H9 (cell line): ENCODE measurements at regions not wholly inside any gene's neighbourhood (a gene's known extent, or its start where the extent isn't known, plus 50 kb on each side); places are given as distances from the start of the nearest gene placed in this dataset.
"Not testable (repeated sequence)": the region's sequence is repeated elsewhere in the genome, so short reads cannot be mapped to it uniquely, and the experiment has no call there.

Experiments
- DNase-seq: peaks from one replicate; pipeline ENCODE4 v3.0.0-alpha.2; 2017
- H2AFZ ChIP-seq: one replicate; pipeline ENCODE4 v1.6.1; 2013; ENCODE audit warnings: mild to moderate bottlenecking, low read length, control low read depth, moderate library complexity
- H2AK5ac ChIP-seq: 2 replicates; pipeline ENCODE4 v1.6.1; 2013; ENCODE audit warnings: low read length, control low read depth, mixed read lengths; ENCODE audit not compliant: insufficient read length
- H2BK120ac ChIP-seq: one replicate; pipeline ENCODE4 v1.6.1; 2013; ENCODE audit warnings: low read depth, mild to moderate bottlenecking, low read length, control low read depth, inconsistent platforms; ENCODE audit not compliant: poor library complexity, severe bottlenecking
- H2BK12ac ChIP-seq: 2 replicates; pipeline ENCODE4 v1.6.1; 2013; ENCODE audit warnings: low read length, control low read depth, mixed read lengths, low read depth; ENCODE audit not compliant: insufficient read length
- H2BK15ac ChIP-seq: 2 replicates; pipeline ENCODE4 v1.6.1; 2013; ENCODE audit warnings: low read depth, low read length, control low read depth
- H2BK20ac ChIP-seq: one replicate; pipeline ENCODE4 v1.6.1; 2013; ENCODE audit warnings: low read depth, mild to moderate bottlenecking, low read length, control low read depth, inconsistent platforms; ENCODE audit not compliant: poor library complexity, severe bottlenecking
- H2BK5ac ChIP-seq: 2 replicates; pipeline ENCODE4 v1.6.1; 2013; ENCODE audit warnings: low read length, control low read depth, mixed read lengths; ENCODE audit not compliant: insufficient read length
- H3K14ac ChIP-seq: 2 replicates; pipeline ENCODE4 v1.6.1; 2013; ENCODE audit warnings: low read length, control low read depth; ENCODE audit not compliant: insufficient read depth
- H3K18ac ChIP-seq: 2 replicates; pipeline ENCODE4 v1.6.1; 2013; ENCODE audit warnings: low read depth, mild to moderate bottlenecking, mixed read lengths, low read length, control low read depth; ENCODE audit not compliant: insufficient read length
- H3K23ac ChIP-seq: 2 replicates; pipeline ENCODE4 v1.6.1; 2013; ENCODE audit warnings: low read length, control low read depth, mixed read lengths, low read depth; ENCODE audit not compliant: insufficient read length
- H3K23me2 ChIP-seq: 2 replicates; pipeline ENCODE4 v1.6.1; 2013; ENCODE audit warnings: low read depth, mild to moderate bottlenecking, mixed read lengths, low read length, control low read depth; ENCODE audit not compliant: insufficient read length, poor library complexity, severe bottlenecking
- H3K27ac ChIP-seq: 2 replicates; pipeline ENCODE4 v1.5.1; 2013; ENCODE audit warnings: low read length, control low read depth, mixed read lengths, low read depth; ENCODE audit not compliant: insufficient read length
- H3K27me3 ChIP-seq: 2 replicates; pipeline ENCODE4 v1.6.1; 2013; ENCODE audit warnings: low read length, control low read depth, inconsistent platforms; ENCODE audit not compliant: insufficient read depth
- H3K4ac ChIP-seq: 2 replicates; pipeline ENCODE4 v1.6.1; 2013; ENCODE audit warnings: low read depth, mild to moderate bottlenecking, control low read depth, inconsistent platforms, low read length, moderate library complexity
- H3K4me1 ChIP-seq: 2 replicates; pipeline ENCODE4 v1.6.1; 2013; ENCODE audit warnings: low read length, control low read depth, inconsistent platforms; ENCODE audit not compliant: insufficient read depth
- H3K4me2 ChIP-seq: 2 replicates; pipeline ENCODE4 v1.6.1; 2013; ENCODE audit warnings: low read length, control low read depth, mixed read lengths; ENCODE audit not compliant: insufficient read length, insufficient read depth
- H3K56ac ChIP-seq: 2 replicates; pipeline ENCODE4 v1.6.1; 2013; ENCODE audit warnings: low read depth, mild to moderate bottlenecking, mixed read lengths, low read length, control low read depth; ENCODE audit not compliant: insufficient read length
- H3K79me1 ChIP-seq: 2 replicates; pipeline ENCODE4 v1.6.1; 2013; ENCODE audit warnings: low read depth, mild to moderate bottlenecking, moderate library complexity, low read length, control low read depth, inconsistent platforms; ENCODE audit not compliant: insufficient read depth, poor library complexity, severe bottlenecking
- H3K79me2 ChIP-seq: 2 replicates; pipeline ENCODE4 v1.6.1; 2013; ENCODE audit warnings: low read length, control low read depth, inconsistent platforms; ENCODE audit not compliant: insufficient read depth
- H3K9ac ChIP-seq: 2 replicates; pipeline ENCODE4 v1.6.1; 2013; ENCODE audit warnings: low read length, control low read depth, mixed read lengths; ENCODE audit not compliant: insufficient read length; ENCODE audit errors: extremely low read depth
- H3K9me3 ChIP-seq: one replicate; pipeline ENCODE4 v1.6.1; 2013; ENCODE audit warnings: low read depth, low read length, inconsistent platforms; ENCODE audit not compliant: control insufficient read depth
- H3T11ph ChIP-seq: one replicate; pipeline ENCODE4 v1.6.1; 2013; ENCODE audit warnings: mild to moderate bottlenecking, low read length, control low read depth, inconsistent platforms
- H4K20me1 ChIP-seq: one replicate; pipeline ENCODE4 v1.6.1; 2013; ENCODE audit not compliant: control insufficient read depth, insufficient read length, insufficient read depth
- H4K5ac ChIP-seq: 2 replicates; pipeline ENCODE4 v1.6.1; 2013; ENCODE audit warnings: low read depth, mild to moderate bottlenecking, mixed read lengths, low read length, control low read depth; ENCODE audit not compliant: insufficient read length
- H4K8ac ChIP-seq: replicated peaks from 2 replicates; pipeline ENCODE4 v1.6.1; 2013; ENCODE audit warnings: low read length, control low read depth, mixed read lengths, low read depth; ENCODE audit not compliant: insufficient read length
- H4K91ac ChIP-seq: 2 replicates; pipeline ENCODE4 v1.6.1; 2013; ENCODE audit warnings: low read depth, mild to moderate bottlenecking, moderate library complexity, mixed read lengths, low read length, control low read depth; ENCODE audit not compliant: insufficient read length
- H3K27ac Mint-ChIP-seq, 3 experiments: 2 replicates in 2 of 3; 3 replicates in 1 of 3; pipeline ENCODE4 v1.8.0; 2020 to 2021; ENCODE audit warnings: mixed read lengths in 3 of 3, mild to moderate bottlenecking in 1 of 3, moderate library complexity in 1 of 3
- H3K27me3 Mint-ChIP-seq: 2 replicates; pipeline ENCODE4 v1.8.0; 2021; ENCODE audit warnings: low read depth, mild to moderate bottlenecking, moderate library complexity, mixed read lengths
- H3K36me3 Mint-ChIP-seq, 3 experiments: 2 replicates in 2 of 3; 3 replicates in 1 of 3; pipeline ENCODE4 v1.8.0; 2020 to 2021; ENCODE audit warnings: low read depth in 3 of 3, mixed read lengths in 3 of 3; ENCODE audit not compliant: insufficient read depth in 1 of 3
- H3K4me1 Mint-ChIP-seq, 2 experiments: 2 replicates each; pipeline ENCODE4 v1.8.0; 2020; ENCODE audit warnings: mixed read lengths in 2 of 2
- H3K4me3 Mint-ChIP-seq, 2 experiments: 2 replicates in 1 of 2; 3 replicates in 1 of 2; pipeline ENCODE4 v1.8.0; 2020 to 2021; ENCODE audit warnings: mild to moderate bottlenecking in 2 of 2, mixed read lengths in 2 of 2, moderate library complexity in 1 of 2
- H3K9me3 Mint-ChIP-seq, 2 experiments: 2 replicates in 1 of 2; 3 replicates in 1 of 2; pipeline ENCODE4 v1.8.0; 2020; ENCODE audit warnings: mild to moderate bottlenecking in 2 of 2, mixed read lengths in 2 of 2, moderate library complexity in 1 of 2
- WGBS: extraction: QIAGEN DNeasy Blood & Tissue Kit; methylation state at CpG from one replicate; pipeline ENCODE4 v1.1.7; 2013; ENCODE audit warnings: missing lambda C conversion rate, low lambda C conversion rate, mixed read lengths; ENCODE audit not compliant: insufficient read length; ENCODE audit errors: extremely low coverage; 5-methylcytosine and 5-hydroxymethylcytosine counted together

DNA sequence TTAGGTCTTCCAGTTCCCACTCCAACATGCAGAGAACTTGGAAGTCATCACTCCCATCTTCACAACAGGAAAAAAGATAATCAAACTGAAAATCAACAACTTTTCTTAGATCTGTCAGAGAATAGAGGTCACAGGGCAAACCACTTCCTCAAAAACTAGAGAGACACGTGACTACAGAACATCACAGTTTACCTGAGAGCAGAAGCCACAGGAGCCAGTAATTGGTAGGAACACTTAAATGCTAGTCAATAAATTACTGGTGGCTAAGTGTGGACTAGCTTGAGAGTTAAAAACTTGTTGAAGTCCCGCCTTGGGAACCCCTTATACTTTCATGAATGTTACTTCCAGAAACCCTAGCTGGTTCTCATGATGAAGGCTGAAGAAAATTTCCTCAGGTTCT lies 81.1 kb downstream of the THSD1 start:
- not testable (repeated sequence) for H2AK5ac ChIP-seq, DNase-seq, H2BK5ac ChIP-seq, H3K9me3 Mint-ChIP-seq, H3K18ac ChIP-seq, H3K27ac ChIP-seq, H3K27me3 Mint-ChIP-seq, H3K27ac Mint-ChIP-seq, H4K20me1 ChIP-seq, H3K79me2 ChIP-seq, H2BK120ac ChIP-seq, H3K36me3 Mint-ChIP-seq, H4K8ac ChIP-seq, H3K27me3 ChIP-seq, H3K4me3 Mint-ChIP-seq, H3K9ac ChIP-seq, H3K4me1 Mint-ChIP-seq, H3K4me1 ChIP-seq, H3K79me1 ChIP-seq, H3K23me2 ChIP-seq, H3K23ac ChIP-seq, H2BK15ac ChIP-seq, H3T11ph ChIP-seq, H3K56ac ChIP-seq, H4K91ac ChIP-seq, H3K4me2 ChIP-seq, H3K4ac ChIP-seq, H4K5ac ChIP-seq, H2BK12ac ChIP-seq, H2BK20ac ChIP-seq, H3K14ac ChIP-seq, H3K9me3 ChIP-seq, H2AFZ ChIP-seq
- WGBS, result no CpG with 5 or more reads among the region's 2 CpGs
